Keratinocyte (primary cell): ENCODE measurements at regions not wholly inside any gene's neighbourhood (a gene's known extent, or its start where the extent isn't known, plus 50 kb on each side); places are given as distances from the start of the nearest gene placed in this dataset.

Experiments used
- EZH2 ChIP-seq: IDR thresholded peaks from one replicate; pipeline ENCODE4 v1.6.1; 2012; ENCODE audit warnings: inconsistent platforms, mild to moderate bottlenecking, low read length, moderate library complexity
- TF ChIP-seq, protein P1 (sequence below), 3 experiments: IDR thresholded peaks in 1 of 3; conservative IDR thresholded peaks in 1 of 3; optimal IDR thresholded peaks in 1 of 3; 2 replicates in 2 of 3; 3 replicates in 1 of 3; pipeline versions ENCODE3 to v1.5.1; 2011; ENCODE audit warnings: low read length in 3 of 3, mild to moderate bottlenecking in 3 of 3, moderate library complexity in 2 of 3, control low read depth in 1 of 3, inconsistent platforms in 1 of 3; ENCODE audit not compliant: insufficient read depth in 2 of 3; ENCODE audit errors: extremely low read depth in 1 of 3

DNA sequence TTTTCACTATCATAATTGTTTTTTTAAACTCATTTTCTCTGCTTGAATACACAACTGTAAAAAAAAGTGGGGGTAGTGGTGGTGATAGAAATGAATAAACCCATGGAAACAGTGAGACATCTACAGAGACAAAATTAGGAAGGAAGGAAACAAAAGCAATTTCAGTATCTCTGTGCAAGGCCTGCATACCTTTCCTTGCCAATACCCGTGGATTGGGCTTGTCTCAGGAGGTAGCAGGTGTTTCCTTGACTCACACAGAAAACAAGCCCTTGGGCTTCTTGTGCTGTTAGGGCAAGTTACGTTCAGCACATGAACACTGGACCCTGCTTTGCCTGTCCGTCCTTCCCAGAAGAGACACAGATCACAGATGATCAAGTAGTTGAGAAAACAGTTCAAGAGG is 372.2 kb downstream of the ZSWIM6 start:
- TF ChIP-seq, protein P1, sequence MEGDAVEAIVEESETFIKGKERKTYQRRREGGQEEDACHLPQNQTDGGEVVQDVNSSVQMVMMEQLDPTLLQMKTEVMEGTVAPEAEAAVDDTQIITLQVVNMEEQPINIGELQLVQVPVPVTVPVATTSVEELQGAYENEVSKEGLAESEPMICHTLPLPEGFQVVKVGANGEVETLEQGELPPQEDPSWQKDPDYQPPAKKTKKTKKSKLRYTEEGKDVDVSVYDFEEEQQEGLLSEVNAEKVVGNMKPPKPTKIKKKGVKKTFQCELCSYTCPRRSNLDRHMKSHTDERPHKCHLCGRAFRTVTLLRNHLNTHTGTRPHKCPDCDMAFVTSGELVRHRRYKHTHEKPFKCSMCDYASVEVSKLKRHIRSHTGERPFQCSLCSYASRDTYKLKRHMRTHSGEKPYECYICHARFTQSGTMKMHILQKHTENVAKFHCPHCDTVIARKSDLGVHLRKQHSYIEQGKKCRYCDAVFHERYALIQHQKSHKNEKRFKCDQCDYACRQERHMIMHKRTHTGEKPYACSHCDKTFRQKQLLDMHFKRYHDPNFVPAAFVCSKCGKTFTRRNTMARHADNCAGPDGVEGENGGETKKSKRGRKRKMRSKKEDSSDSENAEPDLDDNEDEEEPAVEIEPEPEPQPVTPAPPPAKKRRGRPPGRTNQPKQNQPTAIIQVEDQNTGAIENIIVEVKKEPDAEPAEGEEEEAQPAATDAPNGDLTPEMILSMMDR (optimal IDR thresholded peaks at IDR 0.05 in 1 of 3, IDR thresholded peaks at IDR 0.05 in 1 of 3, conservative IDR thresholded peaks at IDR 0.05 in 1 of 3; ENCODE audit: extremely low read depth in 1 of 3, insufficient read depth in 2 of 3, low read length in 3 of 3), result no peak
- TF ChIP-seq EZH2, result no peak
